T-helper 1 cell treated with Interleukin-12 subunit alpha and Interleukin-12 subunit beta and Interleukin-4 antibody, amounts not matched to agents 30 ng/mL and 1 ng/mL, for 36 hours (primary cell): ENCODE measurements at regions not wholly inside any gene's neighbourhood (a gene's known extent, or its start where the extent isn't known, plus 50 kb on each side); places are given as distances from the start of the nearest gene placed in this dataset.

ENCODE experiments used
- intact Hi-C: fragments of 100-400 bp; cut with micrococcal nuclease; formaldehyde crosslinking; loops from one replicate; pipeline ENCODE4 v1.15.1; 2024

- intact Hi-C loops = no loop called here
These were observed 383.4 kb upstream of the TRIB2 start for GRCh38 chr2:12333293-12333692.

GRCh38 chr2:12334412-12334966 is 382.2 kb upstream of the TRIB2 start:
- intact Hi-C loops = no loop called here

- intact Hi-C loops = no loop called here
These were observed 381.6 kb upstream of the TRIB2 start for GRCh38 chr2:12335131-12335530.

- intact Hi-C loops = no loop called here
These were observed 380.7 kb upstream of the TRIB2 start for GRCh38 chr2:12335995-12336394.

GRCh38 chr2:12338946-12339697 is 377.6 kb upstream of the TRIB2 start:
- intact Hi-C loops = no loop called here

- intact Hi-C loops = no loop called here
These were observed 376.6 kb upstream of the TRIB2 start for GRCh38 chr2:12340164-12340563.

- intact Hi-C loops = no loop called here
These were observed 375.5 kb upstream of the TRIB2 start for GRCh38 chr2:12341215-12341614.

GRCh38 chr2:12341920-12342319 is 374.8 kb upstream of the TRIB2 start:
- intact Hi-C loops = no loop called here

- intact Hi-C loops = no loop called here
These were observed 373.6 kb upstream of the TRIB2 start for GRCh38 chr2:12343141-12343540.

GRCh38 chr2:12347066-12347493 is 369.7 kb upstream of the TRIB2 start:
- intact Hi-C loops = no loop called here

- intact Hi-C loops = no loop called here
These were observed 368.5 kb upstream of the TRIB2 start for GRCh38 chr2:12348216-12348615.

GRCh38 chr2:12350821-12351220 is 365.9 kb upstream of the TRIB2 start:
- intact Hi-C loops = no loop called here

- intact Hi-C loops = no loop called here
These were observed 363.8 kb upstream of the TRIB2 start for GRCh38 chr2:12352889-12353288.

- intact Hi-C loops = no loop called here
These were observed 355.2 kb upstream of the TRIB2 start for GRCh38 chr2:12361506-12361905.

- intact Hi-C loops = no loop called here
These were observed 353.6 kb upstream of the TRIB2 start for GRCh38 chr2:12363138-12363537.

GRCh38 chr2:12363569-12363968 is 353.2 kb upstream of the TRIB2 start:
- intact Hi-C loops = no loop called here

- intact Hi-C loops = no loop called here
These were observed 347.2 kb upstream of the TRIB2 start for GRCh38 chr2:12369566-12369965.

GRCh38 chr2:12376025-12376424 is 340.7 kb upstream of the TRIB2 start:
- intact Hi-C loops = no loop called here

GRCh38 chr2:12379143-12379542 is 337.6 kb upstream of the TRIB2 start:
- intact Hi-C loops = no loop called here

GRCh38 chr2:12381543-12382325 is 335.0 kb upstream of the TRIB2 start:
- intact Hi-C loops = no loop called here

GRCh38 chr2:12382366-12382765 is 334.4 kb upstream of the TRIB2 start:
- intact Hi-C loops = no loop called here

GRCh38 chr2:12389344-12390045 is 327.2 kb upstream of the TRIB2 start:
- intact Hi-C loops = no loop called here
